ENCODE measurements at regions not wholly inside any gene's neighbourhood (a gene's known extent, or its start where the extent isn't known, plus 50 kb on each side); places are given as distances from the start of the nearest gene placed in this dataset.

DNA sequence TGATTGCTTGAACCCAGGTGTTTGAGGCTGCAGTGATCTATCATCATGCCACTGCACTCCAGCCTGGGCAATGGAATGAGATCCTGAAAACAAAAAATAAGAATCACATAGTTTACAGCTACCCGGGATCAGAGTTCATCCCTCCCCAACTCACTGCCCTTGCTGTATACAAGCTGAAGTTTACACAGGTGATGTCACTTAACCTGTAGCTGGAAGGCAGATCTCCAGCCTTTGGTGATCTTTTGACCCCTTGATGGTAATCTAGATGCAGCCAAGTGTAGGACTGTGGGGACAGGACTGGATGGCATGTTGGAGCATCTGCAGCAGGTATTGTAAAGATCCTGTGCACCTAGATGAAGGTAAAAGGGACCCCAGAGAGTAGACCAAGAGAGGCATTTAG, 66.7 kb upstream of the SLC14A2 start:
- TF ChIP-seq POLR2AphosphoS5 (IDR thresholded peaks at IDR 0.05; ENCODE audit: borderline replicate concordance, low read depth, low read length) = no peak
- TF ChIP-seq EZH2 (IDR thresholded peaks at IDR 0.05) = no peak
- TF ChIP-seq FOXP2 (optimal IDR thresholded peaks at IDR 0.05; ENCODE audit: control extremely low read depth, extremely low read length, insufficient read depth) = no peak
